Stomach (tissue), 4 donors: ENCODE measurements at regions not wholly inside any gene's neighbourhood (a gene's known extent, or its start where the extent isn't known, plus 50 kb on each side); places are given as distances from the start of the nearest gene placed in this dataset.

Experiments
- POLR2AphosphoS5 ChIP-seq, 3 donors: sonication (generic); formaldehyde crosslinking; IDR thresholded peaks; one replicate each; pipeline ENCODE4 v1.6.1; 2016; ENCODE audit warnings: antibody characterized with exemption in 3 of 3
- TF ChIP-seq, protein P1 (sequence below), 7 experiments: fragments of 450-650 bp in 4 of 7; fragments of 200-600 bp in 3 of 7; sonication (generic) in 3 of 7; IDR thresholded peaks; one replicate each; pipeline ENCODE4 v1.5.1; 2016 to 2019; ENCODE audit warnings: antibody characterized with exemption in 7 of 7, control low read depth in 2 of 7, mild to moderate bottlenecking in 1 of 7

DNA sequence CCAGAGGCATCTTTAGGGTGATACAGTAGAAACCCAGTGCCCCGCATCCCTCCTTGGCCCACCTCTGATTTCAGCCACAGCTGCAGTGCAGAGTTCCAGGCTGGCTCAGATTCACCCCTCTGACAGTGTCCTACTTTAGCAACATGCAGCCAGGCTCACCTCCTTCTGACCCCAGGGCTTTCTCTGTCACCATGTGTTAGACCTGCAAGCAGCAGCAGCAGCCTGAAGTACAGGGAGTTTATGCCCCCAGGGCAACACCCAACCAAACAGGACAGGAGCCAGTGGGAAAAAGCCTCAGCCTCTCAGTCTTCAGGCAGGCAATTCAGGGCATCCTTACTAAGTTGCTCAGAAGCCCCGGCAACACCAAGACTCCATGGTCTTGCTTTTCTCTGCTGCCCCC, 109.0 kb upstream of the PLXNA4 start:
- TF ChIP-seq, protein P1, sequence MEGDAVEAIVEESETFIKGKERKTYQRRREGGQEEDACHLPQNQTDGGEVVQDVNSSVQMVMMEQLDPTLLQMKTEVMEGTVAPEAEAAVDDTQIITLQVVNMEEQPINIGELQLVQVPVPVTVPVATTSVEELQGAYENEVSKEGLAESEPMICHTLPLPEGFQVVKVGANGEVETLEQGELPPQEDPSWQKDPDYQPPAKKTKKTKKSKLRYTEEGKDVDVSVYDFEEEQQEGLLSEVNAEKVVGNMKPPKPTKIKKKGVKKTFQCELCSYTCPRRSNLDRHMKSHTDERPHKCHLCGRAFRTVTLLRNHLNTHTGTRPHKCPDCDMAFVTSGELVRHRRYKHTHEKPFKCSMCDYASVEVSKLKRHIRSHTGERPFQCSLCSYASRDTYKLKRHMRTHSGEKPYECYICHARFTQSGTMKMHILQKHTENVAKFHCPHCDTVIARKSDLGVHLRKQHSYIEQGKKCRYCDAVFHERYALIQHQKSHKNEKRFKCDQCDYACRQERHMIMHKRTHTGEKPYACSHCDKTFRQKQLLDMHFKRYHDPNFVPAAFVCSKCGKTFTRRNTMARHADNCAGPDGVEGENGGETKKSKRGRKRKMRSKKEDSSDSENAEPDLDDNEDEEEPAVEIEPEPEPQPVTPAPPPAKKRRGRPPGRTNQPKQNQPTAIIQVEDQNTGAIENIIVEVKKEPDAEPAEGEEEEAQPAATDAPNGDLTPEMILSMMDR (IDR thresholded peaks at IDR 0.05), result no peak
- TF ChIP-seq POLR2AphosphoS5 (IDR thresholded peaks at IDR 0.05), result no peak
